HCT116 (cell line): ENCODE measurements at regions not wholly inside any gene's neighbourhood (a gene's known extent, or its start where the extent isn't known, plus 50 kb on each side); places are given as distances from the start of the nearest gene placed in this dataset.

Experiments
- ATAC-seq: fragments of 200-7000 bp; cut with Tn5 transposase; 2 replicates; pipeline ENCODE4 v1.9.1; 2020; ENCODE audit warnings: mild to moderate bottlenecking, moderate library complexity
- BruUV-seq: library from RNA; stranded (reverse); fragments of 400-500 nt; replicated peaks from 2 replicates; lab custom pipeline; 2021; lab: Mats Ljungman, UMichigan
- CTCF ChIA-PET: fragments of 300-600 bp; sonication (Branson Sonifier 250); formaldehyde crosslinking; loops from one replicate; lab custom pipeline; 2021; ENCODE audit warnings: antibody characterized with exemption; lab: Charles Lee
- POLR2A ChIA-PET: fragments of 300-600, 350-600 bp; sonication (Branson Sonifier 250); formaldehyde crosslinking; loops from one replicate; lab custom pipeline; 2021; ENCODE audit warnings: antibody characterized with exemption; lab: Charles Lee
- RAD21 ChIA-PET, 2 experiments: fragments of 300-600 bp; sonication (Branson Sonifier 250); formaldehyde crosslinking; loops; one replicate each; lab custom pipeline; 2023; ENCODE audit warnings: low total read pairs in 2 of 2; ENCODE audit not compliant: uncharacterized antibody in 2 of 2, unreplicated experiment in 2 of 2, low non-redundant PET in 1 of 2; lab: Charles Lee
- DNase-seq: peaks from one replicate; pipeline ENCODE4 v3.0.0-alpha.2; 2010; ENCODE audit warnings: low read depth, low spot score
- H2AFZ ChIP-seq: fragments of 200-600 bp; shearing (Covaris generic), sonication (generic); 2 replicates; pipeline ENCODE4 v1.6.1; 2017; ENCODE audit warnings: low read depth, mixed run types, mixed read lengths, antibody characterized with exemption, low read length; ENCODE audit not compliant: poor library complexity, severe bottlenecking
- H3K27ac ChIP-seq: 2 replicates; pipeline ENCODE4 v1.5.1; 2012; ENCODE audit warnings: low read depth, low read length
- H3K27me3 ChIP-seq: fragments of 200-600 bp; sonication (generic); 2 replicates; pipeline ENCODE4 v1.6.1; 2016; ENCODE audit warnings: mixed run types, low read length, mixed read lengths; ENCODE audit not compliant: insufficient read depth
- H3K36me3 ChIP-seq, 2 experiments: fragments of 200-500 bp in 1 of 2; fragments of 200-600 bp in 1 of 2; sonication (Bioruptor generic) in 1 of 2; sonication (generic) in 1 of 2; 2 replicates each; pipeline versions ENCODE4 v1.5.1 to v1.6.1; 2014 to 2016; ENCODE audit warnings: low read length in 2 of 2, inconsistent platforms in 1 of 2, mixed read lengths in 1 of 2, mixed run types in 1 of 2; ENCODE audit not compliant: insufficient read depth in 2 of 2, control insufficient read depth in 1 of 2
- H3K4me1 ChIP-seq, 2 experiments: fragments of 200-600 bp in 1 of 2; sonication (generic) in 1 of 2; 2 replicates each; pipeline versions ENCODE4 v1.5.1 to v1.6.1; 2012 to 2017; ENCODE audit warnings: low read length in 2 of 2, inconsistent platforms in 1 of 2, mild to moderate bottlenecking in 1 of 2, mixed read lengths in 1 of 2, mixed run types in 1 of 2, moderate library complexity in 1 of 2; ENCODE audit not compliant: insufficient read depth in 2 of 2, control insufficient read depth in 1 of 2
- H3K4me2 ChIP-seq: fragments of 200-600 bp; sonication (generic); 2 replicates; pipeline ENCODE4 v1.6.1; 2017; ENCODE audit warnings: mixed run types, low read length, mixed read lengths
- H3K4me3 ChIP-seq, 2 experiments: fragments of 200-600 bp in 1 of 2; sonication (generic) in 1 of 2; replicated peaks in 1 of 2; 2 replicates each; pipeline ENCODE4 v1.5.1; 2011 to 2016; ENCODE audit warnings: low read length in 2 of 2, control low read depth in 1 of 2, low read depth in 1 of 2, mild to moderate bottlenecking in 1 of 2, mixed read lengths in 1 of 2, mixed run types in 1 of 2
- H3K79me2 ChIP-seq: fragments of 200-600 bp; sonication (generic); 2 replicates; pipeline ENCODE4 v1.6.1; 2017; ENCODE audit warnings: mild to moderate bottlenecking, mixed run types, low read length, moderate library complexity, mixed read lengths; ENCODE audit not compliant: insufficient read depth
- H3K9ac ChIP-seq: fragments of 200-600 bp; sonication (generic); 2 replicates; pipeline ENCODE4 v1.6.1; 2016; ENCODE audit warnings: low read length, mixed read lengths
- H3K9me2 ChIP-seq: fragments of 200-600 bp; sonication (generic), shearing (Covaris generic); 2 replicates; pipeline ENCODE4 v1.6.1; 2017; ENCODE audit warnings: mixed run types, mild to moderate bottlenecking, moderate library complexity; ENCODE audit not compliant: insufficient read depth
- H3K9me3 ChIP-seq, 2 experiments: fragments of 200-500 bp in 1 of 2; fragments of 200-600 bp in 1 of 2; sonication (Bioruptor generic) in 1 of 2; sonication (generic) in 1 of 2; 2 replicates each; pipeline ENCODE4 v1.6.1; 2014 to 2017; ENCODE audit warnings: low read length in 2 of 2, mixed read lengths in 2 of 2, inconsistent platforms in 1 of 2, low read depth in 1 of 2, mild to moderate bottlenecking in 1 of 2, mixed run types in 1 of 2, moderate library complexity in 1 of 2; ENCODE audit not compliant: control insufficient read depth in 1 of 2, insufficient read depth in 1 of 2
- H4K20me1 ChIP-seq: fragments of 200-600 bp; sonication (generic), shearing (Covaris generic); 2 replicates; pipeline ENCODE4 v1.6.1; 2017; ENCODE audit warnings: mixed run types, mild to moderate bottlenecking, moderate library complexity; ENCODE audit not compliant: insufficient read depth
- CBX3 ChIP-seq: IDR thresholded peaks from 2 replicates; pipeline ENCODE4 v1.6.1; 2012; ENCODE audit warnings: low read depth
- EZH2 ChIP-seq: fragments of 200-600 bp; sonication (generic); IDR thresholded peaks from 2 replicates; pipeline ENCODE4 v1.6.1; 2017; ENCODE audit warnings: antibody characterized with exemption, mixed run types
- EZH2phosphoT487 ChIP-seq: fragments of 200-600 bp; IDR thresholded peaks from 2 replicates; pipeline ENCODE4 v1.6.1; 2018; ENCODE audit warnings: antibody characterized with exemption, borderline replicate concordance
- SP1 ChIP-seq: IDR thresholded peaks from 2 replicates; pipeline ENCODE4 v1.6.1; 2012; ENCODE audit warnings: low read depth
- TCF7L2 ChIP-seq: IDR thresholded peaks from 2 replicates; pipeline ENCODE4 v1.7.0; 2011; ENCODE audit warnings: borderline replicate concordance, inconsistent platforms; ENCODE audit not compliant: insufficient read depth, insufficient read length; ENCODE audit errors: extremely low read depth
- intact Hi-C: fragments of 100-400 bp; cut with micrococcal nuclease; formaldehyde crosslinking; loops from 2 replicates; pipeline ENCODE4 v1.10.0; 2022
- TF ChIP-seq, protein P1 (sequence below): IDR thresholded peaks from 2 replicates; pipeline ENCODE4 v1.6.1; 2011; ENCODE audit warnings: mild to moderate bottlenecking, low read length, moderate library complexity; ENCODE audit not compliant: insufficient replicate concordance; ENCODE audit errors: extremely low read depth
- TF ChIP-seq, protein P2 (sequence below): IDR thresholded peaks from 2 replicates; pipeline ENCODE4 v1.6.1; 2012

DNA sequence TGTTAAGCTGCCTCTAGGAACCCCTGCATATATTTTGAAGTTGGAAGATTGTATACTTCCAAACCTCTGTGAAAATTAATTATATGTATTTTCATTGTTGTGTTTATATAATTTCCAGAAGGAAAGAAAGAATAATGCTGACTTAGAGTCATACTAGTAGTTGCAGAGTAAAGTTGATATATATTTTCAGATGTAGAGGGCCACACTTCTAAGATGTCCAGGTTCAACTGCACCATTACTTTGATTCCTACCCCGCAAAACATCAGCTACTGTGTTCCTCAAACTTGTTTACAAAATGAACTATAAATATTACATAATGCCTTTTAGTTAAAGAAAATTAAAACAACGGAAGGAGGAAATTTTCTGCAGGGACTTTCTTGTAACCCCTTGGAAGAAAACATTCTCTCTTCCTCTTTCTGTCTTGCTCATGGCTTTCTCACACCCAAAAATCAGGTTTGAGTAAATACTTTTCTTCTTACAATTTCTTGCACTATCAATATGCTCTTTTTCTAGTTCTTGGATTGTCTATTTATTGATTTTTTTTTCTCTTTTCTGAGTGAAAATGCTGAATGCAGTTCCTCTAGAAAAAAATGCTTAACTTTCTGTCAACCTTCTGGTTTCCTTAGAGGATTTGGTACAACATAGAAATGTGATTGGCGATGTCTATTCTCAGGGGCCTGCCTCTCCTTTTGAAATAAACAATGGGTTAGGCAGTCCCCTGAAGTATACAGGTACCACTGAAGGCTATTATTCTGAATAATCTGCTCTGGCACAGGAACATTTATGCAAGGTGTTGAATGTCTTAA, 867.8 kb downstream of the TTLL7 start:
- no peaks in the 10 kb centered on the region for H3K4me1 ChIP-seq
- H4K20me1 ChIP-seq, result no peaks in the 10 kb centered on the region
- intact Hi-C loops, result no loop called here
- TF ChIP-seq EZH2, result no peak
- TF ChIP-seq, protein P1, sequence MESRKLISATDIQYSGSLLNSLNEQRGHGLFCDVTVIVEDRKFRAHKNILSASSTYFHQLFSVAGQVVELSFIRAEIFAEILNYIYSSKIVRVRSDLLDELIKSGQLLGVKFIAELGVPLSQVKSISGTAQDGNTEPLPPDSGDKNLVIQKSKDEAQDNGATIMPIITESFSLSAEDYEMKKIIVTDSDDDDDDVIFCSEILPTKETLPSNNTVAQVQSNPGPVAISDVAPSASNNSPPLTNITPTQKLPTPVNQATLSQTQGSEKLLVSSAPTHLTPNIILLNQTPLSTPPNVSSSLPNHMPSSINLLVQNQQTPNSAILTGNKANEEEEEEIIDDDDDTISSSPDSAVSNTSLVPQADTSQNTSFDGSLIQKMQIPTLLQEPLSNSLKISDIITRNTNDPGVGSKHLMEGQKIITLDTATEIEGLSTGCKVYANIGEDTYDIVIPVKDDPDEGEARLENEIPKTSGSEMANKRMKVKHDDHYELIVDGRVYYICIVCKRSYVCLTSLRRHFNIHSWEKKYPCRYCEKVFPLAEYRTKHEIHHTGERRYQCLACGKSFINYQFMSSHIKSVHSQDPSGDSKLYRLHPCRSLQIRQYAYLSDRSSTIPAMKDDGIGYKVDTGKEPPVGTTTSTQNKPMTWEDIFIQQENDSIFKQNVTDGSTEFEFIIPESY, result no peak
- no peaks in the 10 kb centered on the region for H3K79me2 ChIP-seq
- H3K27me3 ChIP-seq, result no peaks in the 10 kb centered on the region
- POLR2A ChIA-PET, result no interaction called here
- H3K27ac ChIP-seq, result no peak overlapping the region
- no peak for ATAC-seq
- H3K36me3 ChIP-seq, result no peaks in the 10 kb centered on the region
- DNase-seq, result no peak
- H3K4me2 ChIP-seq, result no peak overlapping the region
- RAD21 ChIA-PET, result no interaction called here
- CTCF ChIA-PET, result no interaction called here
- H3K9me2 ChIP-seq, result no peaks in the 10 kb centered on the region
- no peak overlapping the region for H2AFZ ChIP-seq
- H3K4me3 ChIP-seq, result no peak overlapping the region
- H3K9me3 ChIP-seq, result no peaks in the 10 kb centered on the region; a peak in 1 of 4 replicates
- no peak overlapping the region for H3K9ac ChIP-seq
- no TSS peak for BruUV-seq

DNA sequence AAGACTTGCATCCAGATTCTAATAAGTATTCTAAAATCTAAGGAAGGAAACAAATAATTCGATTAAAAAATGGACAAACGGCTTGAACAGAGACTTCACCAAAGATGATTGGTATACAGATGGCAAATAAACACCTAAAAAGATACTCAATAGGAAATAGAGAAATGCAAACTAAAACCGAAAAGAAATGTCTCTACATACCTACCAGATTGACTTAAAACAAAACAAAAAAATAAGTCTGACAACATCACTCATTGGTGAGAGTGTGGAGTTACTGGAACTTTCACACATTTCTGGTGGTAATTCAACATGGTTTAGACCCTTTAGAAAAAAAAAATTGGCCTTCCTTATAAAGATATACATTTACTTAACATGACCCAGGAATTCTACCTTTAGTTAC, 869.8 kb downstream of the TTLL7 start:
- no TSS peak for BruUV-seq

More for the DNA sequence above, 869.8 kb downstream of the TTLL7 start:
- no peaks in the 10 kb centered on the region for H3K9me2 ChIP-seq
- DNase-seq (no peak), ATAC-seq (no peak)
- H3K27me3 ChIP-seq, result no peaks in the 10 kb centered on the region
- H4K20me1 ChIP-seq, result no peaks in the 10 kb centered on the region
- TF ChIP-seq CBX3 (no peak), EZH2phosphoT487 (no peak), SP1 (no peak), TCF7L2 (no peak)
- TF ChIP-seq, protein P2, sequence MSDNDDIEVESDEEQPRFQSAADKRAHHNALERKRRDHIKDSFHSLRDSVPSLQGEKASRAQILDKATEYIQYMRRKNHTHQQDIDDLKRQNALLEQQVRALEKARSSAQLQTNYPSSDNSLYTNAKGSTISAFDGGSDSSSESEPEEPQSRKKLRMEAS, result no peak
- RAD21 ChIA-PET, result no interaction called here
- no peaks in the 10 kb centered on the region for H3K4me1 ChIP-seq
- CTCF ChIA-PET, result no interaction called here
- no peak overlapping the region for H3K27ac ChIP-seq
- no peak overlapping the region for H3K4me3 ChIP-seq
- POLR2A ChIA-PET, result no interaction called here
- H3K36me3 ChIP-seq, result no peaks in the 10 kb centered on the region
- no peak overlapping the region for H3K9ac ChIP-seq
- no peaks in the 10 kb centered on the region for H3K79me2 ChIP-seq
- H3K9me3 ChIP-seq, result peaks cover 0 to 5% of the 10 kb centered on the region in 2 experiments; a peak in 1 of 4 replicates
- intact Hi-C loops, result no loop called here
- H3K4me2 ChIP-seq, result no peak overlapping the region
- no peak overlapping the region for H2AFZ ChIP-seq
